CD4-positive, alpha-beta T cell treated with Interleukin-17A for 4 hours (primary cell): ENCODE measurements at regions not wholly inside any gene's neighbourhood (a gene's known extent, or its start where the extent isn't known, plus 50 kb on each side); places are given as distances from the start of the nearest gene placed in this dataset.
"Not testable (repeated sequence)": the region's sequence is repeated elsewhere in the genome, so short reads cannot be mapped to it uniquely, and the experiment has no call there.

Experiments used
- DNase-seq: peaks from one replicate; pipeline ENCODE4 v3.0.0-alpha.2; 2020; ENCODE audit warnings: mixed read lengths

DNA sequence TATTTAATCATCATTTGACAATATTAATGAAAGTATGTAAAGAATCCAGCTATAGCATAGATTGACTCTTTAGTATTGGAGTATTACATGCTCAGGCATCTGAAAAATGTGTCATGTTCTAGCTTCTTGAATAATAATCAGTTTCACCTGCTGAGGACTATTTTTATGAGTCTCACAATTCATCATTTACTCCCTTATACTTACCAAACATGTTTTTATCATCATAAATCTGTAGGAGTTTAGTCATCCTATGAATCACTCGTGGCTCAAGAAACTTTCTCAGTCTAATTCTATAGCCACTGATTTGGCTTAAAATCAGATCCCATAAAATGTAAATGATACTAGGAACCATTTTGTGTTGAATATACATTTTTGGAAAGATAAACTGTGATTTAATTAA is 1616.1 kb downstream of the C4orf33 start:
- no peak for DNase-seq

DNA sequence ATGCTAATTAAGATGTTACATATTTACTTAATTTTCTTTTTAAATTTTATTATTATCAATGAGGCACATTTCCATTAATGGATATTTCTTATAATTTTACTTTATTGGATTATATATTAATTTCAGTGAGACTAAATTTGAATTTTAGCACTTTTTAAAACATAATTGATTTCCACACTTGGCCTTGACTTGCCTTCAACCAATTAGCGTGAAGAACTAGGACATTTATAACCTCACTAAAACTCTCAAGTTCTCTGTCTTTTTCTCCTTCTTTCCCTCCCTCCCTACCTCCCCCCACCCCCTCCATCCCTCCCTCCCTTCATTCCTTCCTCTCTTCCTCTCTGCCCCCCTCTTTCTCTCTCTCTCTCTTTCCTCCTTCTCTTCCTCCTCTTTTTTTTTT is 1618.1 kb downstream of the C4orf33 start:
- DNase-seq = no peak

DNA sequence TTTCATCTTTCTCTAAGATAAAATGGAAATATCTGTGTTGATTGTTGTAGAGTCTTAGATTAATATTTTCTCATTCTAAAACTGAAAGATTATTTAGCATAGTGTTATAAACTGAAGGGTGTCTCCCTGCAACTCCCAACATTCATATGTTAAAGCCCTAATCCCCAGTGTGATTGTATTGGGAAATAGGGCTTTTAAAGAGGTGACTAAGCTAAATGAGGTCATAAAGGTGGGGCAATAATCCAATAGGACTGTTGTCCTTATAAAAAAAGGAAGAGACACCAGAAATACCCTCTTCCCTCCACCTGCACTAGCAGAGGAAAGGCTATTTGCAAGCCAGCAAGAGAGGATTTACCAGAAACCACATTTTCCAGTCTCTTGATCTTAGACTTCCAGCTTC is 1626.4 kb downstream of the C4orf33 start:
- no peak for DNase-seq

DNA sequence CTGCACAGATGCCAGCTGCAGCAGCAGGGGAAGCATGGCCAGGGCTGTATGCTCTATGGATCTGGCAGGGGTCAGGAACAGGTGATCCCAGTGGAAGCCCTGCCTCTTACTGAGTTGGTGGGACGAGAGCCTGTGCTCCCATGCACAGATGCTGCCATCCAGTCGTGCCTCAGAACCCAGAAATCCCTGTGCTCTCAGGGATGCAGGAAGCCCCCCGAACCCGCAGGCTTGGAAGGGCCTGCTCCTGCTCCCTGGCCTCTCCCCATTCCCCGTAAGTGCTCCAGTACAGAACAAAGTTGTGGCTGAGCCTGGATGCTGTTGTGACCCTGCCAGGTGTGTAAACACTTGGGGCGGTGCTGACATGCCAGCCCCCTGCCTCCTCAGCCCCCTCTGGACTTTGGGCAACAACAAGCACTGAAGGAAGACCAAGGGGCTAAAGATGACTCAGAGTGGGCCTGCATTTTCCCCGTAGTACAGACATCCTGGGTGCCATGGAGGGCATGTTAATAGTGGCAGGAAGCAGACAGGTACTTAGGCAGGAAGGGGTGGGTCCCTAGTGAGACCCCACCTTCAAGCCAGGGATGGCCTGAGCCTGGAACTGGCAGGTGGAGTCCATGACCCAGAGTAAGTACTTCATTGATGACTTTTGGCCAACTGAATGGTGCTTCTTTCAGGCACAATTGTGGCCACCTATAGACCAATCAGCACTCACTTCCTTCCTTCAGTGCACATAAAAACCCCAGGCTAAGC is 1640.7 kb downstream of the C4orf33 start:
- DNase-seq = no peak

DNA sequence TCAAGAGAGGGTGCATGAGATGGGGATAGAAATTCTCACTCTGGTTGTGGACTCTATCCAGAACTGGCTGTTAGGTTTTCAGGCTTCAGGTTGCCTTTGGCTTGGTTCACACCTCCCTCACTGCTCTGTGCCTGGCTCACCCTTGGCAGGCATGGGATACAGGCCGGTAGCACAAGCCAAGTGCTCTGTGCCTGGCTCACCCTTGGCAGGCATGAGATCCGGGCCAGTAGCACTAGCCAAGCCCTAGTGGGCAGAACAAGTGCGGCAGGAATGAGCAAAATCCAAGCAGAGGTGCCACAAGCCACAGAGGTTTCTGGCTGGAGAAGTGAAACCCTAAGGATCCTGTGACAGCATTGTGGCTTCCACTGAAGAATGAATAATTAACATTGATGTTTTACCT is 1642.3 kb downstream of the C4orf33 start:
- DNase-seq = no peak

DNA sequence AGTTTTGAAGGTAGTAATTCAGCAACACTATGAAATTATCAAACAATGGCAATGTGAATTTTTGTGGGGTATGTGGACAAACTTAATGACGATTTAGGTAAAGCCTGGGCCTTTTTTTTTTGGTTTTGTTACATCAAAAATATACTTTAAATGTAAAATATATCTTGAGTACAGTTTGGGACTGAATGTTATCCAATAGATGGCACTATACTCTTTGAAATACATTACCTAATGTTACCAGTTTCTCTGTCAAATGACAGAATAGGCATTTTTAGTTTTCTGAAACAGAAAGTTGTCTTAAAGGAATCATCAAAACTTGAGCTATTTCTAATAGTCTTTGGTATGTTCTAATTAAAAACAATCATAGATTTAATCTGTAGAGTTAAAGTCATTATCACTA is 1651.9 kb downstream of the C4orf33 start:
- DNase-seq = no peak

DNA sequence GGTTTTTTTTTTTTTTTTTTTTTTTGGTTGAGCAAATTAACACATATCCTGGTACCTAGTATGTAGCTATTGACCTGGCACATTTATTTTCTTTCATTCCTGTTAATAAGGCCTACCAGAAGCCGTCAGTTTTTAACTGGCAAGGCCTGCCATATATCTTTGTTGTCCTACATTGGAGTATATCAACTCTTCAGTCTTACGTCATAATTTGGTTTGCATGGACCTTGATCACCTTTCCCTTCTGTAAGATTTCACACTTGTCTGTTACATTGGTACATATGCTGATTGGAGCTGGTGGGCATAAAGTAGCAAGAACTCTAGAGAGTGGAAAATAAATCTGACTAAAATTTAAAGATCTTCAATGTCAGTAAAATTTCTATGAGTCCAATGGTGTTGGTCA is 1658.0 kb downstream of the C4orf33 start:
- DNase-seq = no peak

DNA sequence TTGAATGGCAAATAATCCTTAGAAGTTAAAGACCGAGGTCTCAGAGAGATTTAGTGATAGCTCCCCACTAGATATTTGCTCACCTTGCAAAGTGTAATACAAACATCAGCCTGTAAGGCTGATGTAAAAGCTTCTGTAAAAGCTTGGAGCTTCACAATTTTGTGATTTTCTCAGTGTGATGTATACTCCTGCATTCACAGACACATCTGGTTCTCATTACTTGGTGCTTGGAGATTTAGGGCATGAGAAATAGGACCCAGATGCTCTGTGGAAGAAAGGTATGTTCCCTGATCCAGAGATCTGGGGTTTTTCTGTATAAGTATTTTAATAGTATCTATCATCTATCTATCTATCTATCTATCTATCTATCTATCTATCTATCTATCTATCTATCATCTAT is 1664.3 kb downstream of the C4orf33 start:
- DNase-seq = no peak

DNA sequence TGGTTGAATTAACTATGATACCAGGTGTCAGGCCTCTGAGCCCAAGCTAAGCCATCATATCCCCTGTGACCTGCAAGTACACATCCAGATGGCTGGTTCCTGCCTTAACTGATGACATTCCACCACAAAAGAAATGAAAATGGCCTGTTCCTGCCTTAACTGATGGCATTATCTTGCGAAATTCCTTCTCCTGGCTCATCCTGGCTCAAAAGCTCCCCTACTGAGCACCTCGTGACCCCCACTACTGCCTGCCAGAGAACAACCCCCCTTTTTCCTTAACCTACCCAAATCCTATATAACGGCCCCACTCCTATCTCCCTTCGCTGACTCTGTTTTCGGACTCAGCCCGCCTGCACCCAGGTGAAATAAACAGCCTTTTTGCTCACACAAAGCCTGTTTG is 1671.4 kb downstream of the C4orf33 start:
- not testable (repeated sequence) for DNase-seq

DNA sequence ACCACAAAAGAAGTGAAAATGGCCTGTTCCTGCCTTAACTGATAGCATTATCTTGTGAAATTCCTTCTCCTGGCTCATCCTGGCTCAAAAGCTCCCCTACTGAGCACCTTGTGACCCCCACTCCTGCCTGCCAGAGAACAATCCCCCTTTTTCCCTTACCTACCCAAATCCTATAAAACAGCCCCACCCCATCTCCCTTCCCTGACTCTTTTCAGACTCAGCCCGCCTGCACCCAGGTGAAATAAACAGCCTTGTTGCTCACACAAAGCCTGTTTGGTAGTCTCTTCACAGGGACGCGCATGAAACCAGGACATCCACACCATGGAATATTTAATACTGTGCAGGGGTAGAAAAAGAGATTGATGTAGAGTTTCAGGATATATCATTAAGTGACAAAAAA is 1677.0 kb downstream of the C4orf33 start:
- not testable (repeated sequence) for DNase-seq

DNA sequence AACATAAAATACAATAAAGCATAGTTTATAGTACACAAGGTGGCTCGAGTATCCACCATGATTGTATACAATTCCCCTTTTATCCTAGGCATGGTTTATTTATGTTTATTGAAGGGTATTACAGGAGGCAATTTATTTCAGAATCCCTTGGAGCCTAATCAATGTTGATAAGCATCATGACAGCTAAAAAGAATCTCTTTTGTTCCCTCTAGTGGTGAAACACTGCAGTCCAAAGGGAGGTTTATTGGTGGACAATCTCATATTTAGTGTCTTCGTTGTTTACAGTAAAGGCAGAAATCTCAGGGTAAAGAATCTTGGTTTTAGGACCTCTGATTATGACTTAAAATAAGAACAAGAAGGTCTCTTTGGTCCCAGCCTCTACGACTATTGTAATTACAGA is 1712.5 kb downstream of the C4orf33 start:
- DNase-seq = no peak

DNA sequence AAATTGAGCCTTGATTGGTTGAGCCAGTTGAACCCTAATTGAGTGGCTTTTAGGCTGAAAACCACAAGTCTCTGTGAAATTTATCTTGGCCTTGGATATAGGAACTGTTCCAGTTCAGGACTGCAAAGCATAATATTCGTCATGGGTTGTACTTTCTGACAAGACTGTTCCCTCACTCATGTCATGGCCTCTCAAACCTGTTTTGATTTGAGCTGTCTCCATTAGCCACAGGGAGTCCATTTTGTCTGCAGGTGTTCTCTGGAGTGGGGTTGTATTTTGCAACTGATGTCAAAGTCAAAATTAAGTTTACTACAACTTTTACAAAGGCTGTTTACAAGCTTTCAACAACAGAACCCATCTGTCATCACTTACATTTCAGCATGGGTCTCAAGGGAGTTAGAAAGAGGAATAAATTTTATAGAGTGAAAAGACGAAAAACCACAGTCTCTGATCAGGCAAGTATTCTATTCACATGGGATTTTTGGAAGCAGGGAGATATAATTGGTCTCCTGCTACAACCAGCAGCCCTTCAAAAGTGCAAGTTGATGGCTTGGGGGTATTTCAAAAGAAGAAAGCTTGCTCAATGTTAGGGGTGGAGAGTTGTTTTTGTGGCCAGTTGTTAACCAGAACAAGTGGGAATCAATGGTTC is 1716.3 kb downstream of the C4orf33 start:
- no peak for DNase-seq

DNA sequence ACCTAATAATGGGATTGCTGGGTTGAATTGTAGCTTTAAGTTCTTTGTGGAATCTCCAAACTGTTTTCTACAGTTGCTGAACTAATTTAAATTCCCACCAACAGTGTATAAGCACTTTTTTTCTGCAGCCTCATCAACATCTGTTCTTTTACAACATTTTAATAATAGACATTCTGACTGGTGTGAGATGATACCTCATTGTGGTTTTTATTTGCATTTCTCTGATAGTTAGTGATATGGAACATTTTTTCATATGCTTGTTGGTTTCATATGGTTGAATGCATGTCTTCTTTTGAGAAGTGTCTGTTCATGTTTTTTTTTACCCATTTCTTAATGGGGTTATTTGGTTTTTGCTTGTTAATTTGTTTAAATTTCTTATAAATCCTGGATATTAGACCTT is 1718.9 kb downstream of the C4orf33 start:
- DNase-seq = no peak

DNA sequence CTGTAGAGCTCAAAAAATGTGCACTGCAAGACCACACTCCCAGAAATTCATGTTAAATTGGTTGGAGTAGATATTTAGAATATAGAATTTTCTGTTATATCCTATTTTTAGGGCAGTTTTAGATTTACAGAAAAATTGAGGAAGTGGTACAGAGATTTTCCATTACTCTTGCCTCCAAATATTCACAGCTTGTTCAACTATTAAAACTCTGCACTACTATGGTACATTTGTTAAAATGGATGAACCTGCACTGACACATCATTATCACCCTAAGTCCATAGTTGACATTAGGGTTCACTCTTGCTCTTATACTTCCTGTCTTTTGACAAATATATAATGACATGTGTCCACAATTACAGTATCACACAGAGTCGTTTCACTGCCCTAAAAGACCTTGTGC is 1724.5 kb downstream of the C4orf33 start:
- DNase-seq = no peak

DNA sequence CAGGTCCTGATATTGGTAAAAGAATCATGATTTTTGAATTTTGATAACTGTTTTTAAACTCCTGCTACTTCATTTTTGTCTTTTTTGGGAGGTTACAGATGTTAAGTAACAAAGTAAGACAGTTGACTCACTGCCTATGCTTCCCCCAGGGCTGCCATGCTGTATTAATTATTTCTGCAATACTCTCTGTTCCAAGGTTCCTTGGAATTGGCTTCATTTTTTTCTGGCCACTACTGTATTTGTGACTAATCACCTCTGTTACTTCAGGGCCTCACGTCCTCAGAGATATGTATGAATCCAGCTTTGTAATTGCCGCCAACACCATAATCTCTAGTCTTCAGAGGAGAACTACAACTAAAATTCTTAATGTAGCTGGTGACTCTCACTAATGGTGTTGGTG is 1729.3 kb downstream of the C4orf33 start:
- no peak for DNase-seq

DNA sequence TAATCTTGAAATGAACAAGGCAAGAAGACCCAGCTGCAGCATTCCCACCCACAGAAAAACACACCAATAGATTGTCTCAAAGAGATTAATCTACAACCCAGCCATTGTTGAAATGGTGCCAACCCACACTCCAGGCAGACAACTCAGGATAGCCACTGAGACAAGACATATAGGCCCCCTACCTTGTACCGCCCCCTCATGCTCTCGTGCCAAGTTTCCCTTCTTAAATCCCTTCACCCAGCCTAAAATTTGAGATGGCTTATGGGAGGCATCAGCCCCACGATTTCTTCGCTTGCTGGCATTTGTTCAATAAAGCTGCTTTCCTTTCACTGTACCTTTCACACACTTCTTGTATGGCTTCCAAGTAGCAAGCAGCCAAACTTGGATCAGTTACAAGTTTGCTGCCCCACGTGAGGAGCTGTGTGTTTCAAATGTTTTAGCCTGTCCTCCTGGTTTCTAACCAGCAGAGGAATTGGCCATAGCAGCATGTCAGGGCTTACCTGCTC is 1754.1 kb downstream of the C4orf33 start:
- DNase-seq = no peak

DNA sequence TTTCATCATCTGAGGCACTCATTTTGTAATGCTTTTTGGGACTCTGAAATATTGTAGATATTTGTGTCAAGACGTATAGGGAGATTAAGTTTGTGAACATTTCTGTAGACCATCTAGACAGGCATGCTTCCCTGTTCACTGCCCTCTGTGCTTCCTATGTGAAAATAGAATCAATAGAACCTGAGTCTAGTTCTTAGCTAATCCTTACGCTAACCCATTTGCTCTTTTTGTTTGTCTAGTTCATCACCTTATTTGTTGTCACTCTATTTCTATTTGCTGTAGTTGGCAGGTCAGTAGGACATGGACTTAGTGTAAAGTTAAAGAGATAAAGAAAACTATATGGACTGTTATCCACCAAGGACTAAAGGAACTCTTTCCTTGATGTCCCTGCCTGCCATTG is 1755.2 kb downstream of the C4orf33 start:
- no peak for DNase-seq

DNA sequence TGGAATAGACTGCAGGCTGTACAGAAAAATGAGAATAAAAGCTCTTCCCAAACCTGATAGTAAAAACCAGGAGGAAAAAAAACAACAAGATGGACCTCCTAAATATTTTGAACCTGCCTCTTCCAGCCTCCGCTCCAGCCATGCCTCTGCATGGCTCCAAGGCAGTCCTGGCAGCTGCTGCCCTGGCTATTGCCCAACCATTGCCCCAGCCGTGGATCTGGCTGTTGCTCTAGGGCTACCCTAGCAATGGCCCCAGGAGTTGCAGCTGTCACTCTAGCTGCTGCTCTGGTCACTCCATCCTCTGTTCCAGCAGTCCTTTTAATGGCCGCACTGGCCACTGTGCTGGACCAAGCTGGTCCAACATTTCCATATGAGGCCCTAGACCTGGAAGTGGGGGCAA is 1756.0 kb downstream of the C4orf33 start:
- no peak for DNase-seq

DNA sequence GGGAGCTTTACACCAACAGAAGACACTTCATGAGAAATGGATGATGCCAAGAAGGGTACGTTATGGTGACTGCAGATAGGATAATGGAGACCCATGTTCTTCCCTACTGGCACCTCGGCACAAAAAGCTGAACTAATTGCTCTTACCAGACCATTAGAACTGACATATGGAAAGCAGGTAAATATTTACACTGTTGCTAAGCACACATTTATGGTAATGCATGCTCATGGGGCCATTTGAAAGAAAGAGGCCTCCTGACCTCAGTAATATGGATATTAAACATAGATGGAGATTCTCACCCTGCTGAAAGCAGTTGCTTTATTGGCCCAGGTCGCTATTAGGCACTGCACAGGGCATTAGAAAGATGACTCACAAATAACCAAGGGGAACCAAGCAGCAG is 1759.6 kb downstream of the C4orf33 start:
- no peak for DNase-seq

DNA sequence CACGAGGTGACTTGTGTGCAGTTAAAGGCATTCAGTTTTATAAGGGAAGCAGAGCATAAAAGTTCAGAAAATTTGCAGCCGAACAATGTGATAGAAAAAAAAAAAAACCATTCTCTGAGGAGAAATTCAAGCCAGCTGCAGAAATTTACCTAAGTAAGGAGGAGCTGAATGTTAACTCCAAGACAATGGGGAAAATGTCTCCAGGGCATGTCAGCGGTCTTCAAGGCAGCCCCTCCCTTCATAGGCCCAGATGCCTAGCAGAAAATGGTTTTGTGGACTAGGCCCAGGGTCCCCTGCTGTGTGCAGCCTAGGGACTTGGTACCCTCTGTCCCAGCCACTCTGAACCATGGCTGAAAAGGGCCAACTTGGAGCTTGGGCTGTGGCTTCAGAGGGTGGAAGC is 1764.0 kb downstream of the C4orf33 start:
- no peak for DNase-seq

DNA sequence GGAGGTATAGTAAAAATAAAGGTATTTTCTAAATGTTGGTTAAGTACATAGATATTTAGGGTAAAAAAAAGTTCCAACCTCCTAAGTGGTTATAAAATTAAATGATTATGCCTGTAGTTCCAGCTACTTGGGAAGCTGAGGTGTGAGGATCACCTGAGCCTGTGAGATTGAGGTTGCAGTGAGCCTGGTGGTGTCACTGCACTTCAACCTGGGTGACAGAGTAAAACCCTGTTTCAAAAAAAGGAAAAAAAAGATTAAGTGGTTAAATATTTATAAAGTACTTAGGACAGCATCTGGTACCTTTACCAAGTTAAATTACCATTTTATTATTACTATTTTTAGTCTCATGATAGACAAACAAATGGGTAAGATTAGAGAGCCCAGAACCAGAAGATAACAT is 1801.0 kb downstream of the C4orf33 start:
- DNase-seq = no peak

DNA sequence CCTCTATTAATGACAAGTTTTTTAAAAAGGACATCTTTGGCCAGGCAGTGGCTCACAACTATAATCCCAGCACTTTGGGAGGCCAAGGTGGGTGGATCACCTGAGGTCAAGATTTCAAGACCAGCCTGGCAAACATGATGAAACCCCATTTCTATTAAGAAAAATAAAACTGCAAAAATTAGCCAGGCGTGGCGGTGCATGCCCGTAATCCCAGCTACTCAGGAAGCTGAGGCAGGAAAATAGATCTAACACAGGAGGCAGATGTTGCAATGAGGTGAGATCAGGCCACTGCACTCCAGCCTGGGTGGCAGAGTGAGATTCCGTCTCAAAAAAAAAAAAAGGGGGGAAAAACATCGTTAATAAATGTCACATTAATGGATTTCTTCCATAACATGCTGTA is 1805.4 kb downstream of the C4orf33 start:
- no peak for DNase-seq

DNA sequence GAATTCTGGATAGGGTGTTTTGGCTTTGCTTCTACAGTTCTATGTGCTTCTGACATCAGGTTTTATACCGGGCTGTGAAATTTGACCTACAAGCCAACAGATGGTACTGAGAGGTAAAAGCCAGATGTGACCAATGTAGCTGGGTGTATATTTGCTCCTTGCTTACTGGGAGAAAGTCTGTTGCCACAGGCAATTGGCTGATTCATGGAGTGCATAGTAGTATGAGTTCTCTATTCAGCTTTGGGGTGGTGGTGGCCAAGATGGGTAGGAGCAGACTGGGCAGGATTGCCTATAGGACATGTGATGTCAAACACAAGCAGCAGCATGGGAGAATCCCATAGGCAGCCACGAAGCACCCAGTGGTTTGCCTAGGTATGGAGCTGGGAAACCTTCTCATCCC is 1827.0 kb downstream of the C4orf33 start:
- DNase-seq = no peak

DNA sequence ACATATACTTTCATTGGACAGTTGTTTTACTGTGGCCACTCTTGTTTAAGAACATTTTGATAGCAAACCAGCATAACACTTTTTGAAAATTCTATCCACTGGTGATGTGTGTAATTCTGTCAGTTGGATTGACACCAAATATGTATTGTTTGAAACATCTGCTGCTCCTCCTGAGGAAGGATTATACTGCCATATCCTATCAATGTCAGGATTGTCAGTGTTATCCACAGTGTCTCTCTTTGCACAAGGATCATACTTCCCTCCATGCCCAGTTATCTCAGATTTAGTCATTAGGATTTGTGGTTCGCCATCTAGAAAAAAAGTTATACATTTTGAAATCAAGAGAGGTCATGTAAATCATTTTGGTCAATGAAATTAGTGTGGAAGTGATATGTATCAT is 1859.6 kb downstream of the C4orf33 start:
- no peak for DNase-seq

DNA sequence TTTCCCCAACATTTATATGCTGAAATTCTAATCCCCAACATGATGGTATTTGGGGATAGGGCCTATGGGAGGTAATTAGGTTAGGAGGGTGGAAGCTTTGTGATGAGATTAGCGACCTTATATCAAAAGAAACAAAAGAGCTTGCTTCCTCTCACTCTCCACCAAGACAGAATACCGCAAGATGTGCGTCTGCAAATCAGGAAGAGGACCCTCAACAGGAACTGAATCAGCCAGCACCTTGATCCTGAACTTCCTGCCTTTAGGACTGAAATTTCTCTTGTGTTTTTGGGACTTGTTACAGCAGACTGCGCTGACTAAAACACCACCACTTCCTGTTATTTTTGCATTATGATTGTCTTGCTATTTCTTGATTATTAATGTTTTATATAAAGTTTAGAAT is 1889.4 kb downstream of the C4orf33 start:
- no peak for DNase-seq
